Activated CD8-positive, alpha-beta T cell treated with anti-CD3 and anti-CD28 coated beads for 36 hours (primary cell): ENCODE measurements at regions not wholly inside any gene's neighbourhood (a gene's known extent, or its start where the extent isn't known, plus 50 kb on each side); places are given as distances from the start of the nearest gene placed in this dataset.

Experiments
- ATAC-seq: fragments of 200-7000 bp; cut with Tn5 transposase; one replicate; pipeline ENCODE4 v1.10.0; 2021; ENCODE audit warnings: mild to moderate bottlenecking, moderate library complexity
- CTCF ChIA-PET: fragments of 350-600 bp; sonication (Branson Sonifier 250); formaldehyde crosslinking; loops from one replicate; lab custom pipeline; 2021; ENCODE audit warnings: antibody characterized with exemption; lab: Charles Lee
- POLR2A ChIA-PET: fragments of 350-600 bp; sonication (Branson Sonifier 250); formaldehyde crosslinking; loops from one replicate; lab custom pipeline; 2021; ENCODE audit warnings: antibody characterized with exemption; lab: Charles Lee
- DNase-seq: peaks from one replicate; pipeline ENCODE4 v3.0.0-alpha.2; 2020
- H3K27ac Mint-ChIP-seq: one replicate; pipeline ENCODE4 v1.8.0; 2021; ENCODE audit warnings: mild to moderate bottlenecking, mixed read lengths
- H3K27me3 Mint-ChIP-seq: one replicate; pipeline ENCODE4 v1.8.0; 2021; ENCODE audit warnings: mixed read lengths
- H3K36me3 Mint-ChIP-seq: one replicate; pipeline ENCODE4 v1.8.0; 2021; ENCODE audit warnings: low read depth, mixed read lengths
- H3K4me1 Mint-ChIP-seq: one replicate; pipeline ENCODE4 v1.8.0; 2021; ENCODE audit warnings: low read depth, mixed read lengths
- H3K4me3 Mint-ChIP-seq: one replicate; pipeline ENCODE4 v1.8.0; 2021; ENCODE audit warnings: mild to moderate bottlenecking, moderate library complexity, mixed read lengths
- H3K9me3 Mint-ChIP-seq: one replicate; pipeline ENCODE4 v1.8.0; 2021; ENCODE audit warnings: mixed read lengths
- CTCF ChIP-seq: fragments of 200-600 bp; IDR thresholded peaks from one replicate; pipeline ENCODE4 v1.8.0; 2022; ENCODE audit warnings: antibody characterized with exemption, mild to moderate bottlenecking
- intact Hi-C: fragments of 100-400 bp; cut with micrococcal nuclease; formaldehyde crosslinking; loops from one replicate; pipeline ENCODE4 v1.10.0; 2022

DNA sequence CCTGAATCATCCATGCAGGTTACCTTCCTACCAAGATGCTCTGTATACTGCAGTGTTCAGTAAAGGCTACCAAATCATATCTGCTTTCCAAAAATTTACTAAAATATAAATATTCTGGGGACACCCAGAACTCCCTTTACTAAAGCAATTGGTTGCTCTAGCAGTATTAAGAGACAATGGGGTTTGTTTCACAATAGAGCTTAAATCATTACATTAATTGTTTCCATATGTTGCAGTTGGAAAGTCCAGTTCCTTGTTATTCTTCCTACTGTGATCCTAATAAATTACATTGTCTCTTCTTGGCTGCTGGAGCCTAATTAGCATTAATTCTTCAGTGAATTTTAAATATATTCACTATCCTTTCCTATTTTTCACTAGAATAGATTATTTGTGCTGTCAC, 316.0 kb upstream of the MTNR1B start:
- ChIA-PET CTCF (no interaction called here), POLR2A (no interaction called here)
- H3K4me3 Mint-ChIP-seq = no peak overlapping the region
- H3K27ac Mint-ChIP-seq = no peak overlapping the region
- H3K27me3 Mint-ChIP-seq = no peaks in the 10 kb centered on the region
- no peaks in the 10 kb centered on the region for H3K36me3 Mint-ChIP-seq
- no peak for TF ChIP-seq CTCF
- no peaks in the 10 kb centered on the region for H3K4me1 Mint-ChIP-seq
- intact Hi-C loops = no loop called here
- H3K9me3 Mint-ChIP-seq = no peaks in the 10 kb centered on the region
- no peak for ATAC-seq
- no peak for DNase-seq

DNA sequence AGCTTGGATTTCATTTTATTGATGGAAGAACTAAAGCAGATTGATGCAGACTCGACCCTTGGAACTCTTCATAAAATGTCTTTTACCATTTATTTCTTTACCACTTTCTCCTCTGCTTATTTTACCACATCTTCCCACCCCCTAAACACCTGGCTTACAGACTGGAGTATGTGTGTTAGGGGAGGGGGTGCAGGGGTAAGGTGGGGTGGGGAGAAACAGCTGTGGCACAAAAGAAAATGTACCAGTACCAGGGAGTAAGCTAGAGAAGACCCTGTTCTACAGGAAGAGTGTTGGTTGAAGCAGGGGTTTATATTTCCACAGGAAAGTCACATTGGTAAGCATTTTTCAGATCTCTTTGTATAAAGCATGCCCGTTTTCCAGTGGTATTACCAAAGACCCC, 312.7 kb upstream of the MTNR1B start:
- no peak overlapping the region for H3K27ac Mint-ChIP-seq
- CTCF ChIA-PET = no interaction called here
- no peaks in the 10 kb centered on the region for H3K9me3 Mint-ChIP-seq
- H3K36me3 Mint-ChIP-seq = no peaks in the 10 kb centered on the region
- H3K4me3 Mint-ChIP-seq = no peak overlapping the region
- H3K27me3 Mint-ChIP-seq = no peaks in the 10 kb centered on the region
- POLR2A ChIA-PET = no interaction called here
- TF ChIP-seq CTCF = no peak
- DNase-seq (no peak), ATAC-seq (no peak)
- intact Hi-C loops = no loop called here
- no peaks in the 10 kb centered on the region for H3K4me1 Mint-ChIP-seq

- Mint-ChIP-seq H3K4me3 (no peak overlapping the region), H3K27ac (no peak overlapping the region), H3K4me1 (no peaks in the 10 kb centered on the region), H3K9me3 (no peaks in the 10 kb centered on the region), H3K27me3 (no peaks in the 10 kb centered on the region), H3K36me3 (no peaks in the 10 kb centered on the region)
- CTCF ChIA-PET = no interaction called here
- no peak for TF ChIP-seq CTCF
- ATAC-seq (no peak), DNase-seq (peak; percentile 2)
- POLR2A ChIA-PET = no interaction called here
- intact Hi-C loops = no loop called here
Measured at GRCh38 chr11:92657226-92657625, 312.2 kb upstream of the MTNR1B start.

GRCh38 chr11:92658733-92659132, 310.7 kb upstream of the MTNR1B start:
- no peaks in the 10 kb centered on the region for H3K36me3 Mint-ChIP-seq
- no peak for DNase-seq
- ChIA-PET CTCF (no interaction called here), POLR2A (no interaction called here)
- no peak overlapping the region for H3K27ac Mint-ChIP-seq
- H3K9me3 Mint-ChIP-seq = no peaks in the 10 kb centered on the region
- H3K4me3 Mint-ChIP-seq = no peak overlapping the region
- H3K4me1 Mint-ChIP-seq = no peaks in the 10 kb centered on the region
- no peak for ATAC-seq
- H3K27me3 Mint-ChIP-seq = no peaks in the 10 kb centered on the region
- no peak for TF ChIP-seq CTCF
- intact Hi-C loops = no loop called here

DNA sequence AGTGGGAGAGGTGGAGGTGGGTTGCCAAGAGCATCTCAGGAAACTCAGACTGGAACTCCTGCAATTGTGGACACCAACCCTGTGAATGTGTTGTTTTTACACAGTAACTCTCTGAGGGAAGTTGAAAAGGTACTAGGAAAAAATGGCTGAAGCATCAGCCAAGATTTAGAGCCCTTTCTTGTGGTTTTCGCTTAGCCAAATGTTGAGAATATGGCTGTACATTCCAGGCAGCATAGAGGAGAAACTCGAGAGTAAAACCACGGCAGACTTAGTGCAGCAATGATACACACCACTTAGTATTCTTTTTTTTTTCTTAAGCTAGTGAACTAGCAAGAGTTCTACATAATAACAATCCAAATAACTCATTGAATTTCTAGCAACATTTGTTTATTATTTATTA, 309.7 kb upstream of the MTNR1B start:
- intact Hi-C loops = no loop called here
- no peak for TF ChIP-seq CTCF

More for the DNA sequence above, 309.7 kb upstream of the MTNR1B start:
- no peak for ATAC-seq
- no peaks in the 10 kb centered on the region for H3K4me1 Mint-ChIP-seq
- H3K4me3 Mint-ChIP-seq = no peak overlapping the region
- DNase-seq = no peak
- ChIA-PET CTCF (no interaction called here), POLR2A (no interaction called here)
- no peaks in the 10 kb centered on the region for H3K36me3 Mint-ChIP-seq
- H3K27ac Mint-ChIP-seq = no peak overlapping the region
- H3K27me3 Mint-ChIP-seq = no peaks in the 10 kb centered on the region
- H3K9me3 Mint-ChIP-seq = no peaks in the 10 kb centered on the region
